ENCODE measurements at regions not wholly inside any gene's neighbourhood (a gene's known extent, or its start where the extent isn't known, plus 50 kb on each side); places are given as distances from the start of the nearest gene placed in this dataset.

DNA sequence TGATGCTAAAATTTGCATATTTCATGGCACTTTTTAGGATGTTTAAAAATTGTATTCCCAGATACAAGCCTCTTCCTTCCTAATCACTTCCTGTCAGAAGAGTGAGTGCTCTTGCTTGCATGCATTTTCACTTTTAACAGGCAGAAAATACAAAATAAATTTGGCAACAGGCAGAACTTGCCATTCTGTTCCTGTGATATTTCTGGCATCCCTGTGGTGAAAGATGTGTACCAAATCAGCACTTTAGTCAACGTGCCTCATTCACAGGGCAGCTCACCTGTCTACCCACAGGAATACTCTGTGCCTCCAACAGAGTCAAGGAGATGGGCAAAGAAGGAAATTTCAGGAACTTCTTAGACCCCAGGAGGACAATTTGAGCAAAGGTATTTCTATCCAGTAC, 360.9 kb downstream of the AKAIN1 start:
- Histone ChIP-seq H3K27ac (no peak overlapping the region), H3K27me3 (no peaks in the 10 kb centered on the region), H3K4me1 (ENCODE audit: low read depth) (no peaks in the 10 kb centered on the region), H3K36me3 (no peaks in the 10 kb centered on the region), H3K9me3 (ENCODE audit: low read depth) (no peaks in the 10 kb centered on the region), H3K4me3 (no peak overlapping the region)
- TF ChIP-seq, protein P1, sequence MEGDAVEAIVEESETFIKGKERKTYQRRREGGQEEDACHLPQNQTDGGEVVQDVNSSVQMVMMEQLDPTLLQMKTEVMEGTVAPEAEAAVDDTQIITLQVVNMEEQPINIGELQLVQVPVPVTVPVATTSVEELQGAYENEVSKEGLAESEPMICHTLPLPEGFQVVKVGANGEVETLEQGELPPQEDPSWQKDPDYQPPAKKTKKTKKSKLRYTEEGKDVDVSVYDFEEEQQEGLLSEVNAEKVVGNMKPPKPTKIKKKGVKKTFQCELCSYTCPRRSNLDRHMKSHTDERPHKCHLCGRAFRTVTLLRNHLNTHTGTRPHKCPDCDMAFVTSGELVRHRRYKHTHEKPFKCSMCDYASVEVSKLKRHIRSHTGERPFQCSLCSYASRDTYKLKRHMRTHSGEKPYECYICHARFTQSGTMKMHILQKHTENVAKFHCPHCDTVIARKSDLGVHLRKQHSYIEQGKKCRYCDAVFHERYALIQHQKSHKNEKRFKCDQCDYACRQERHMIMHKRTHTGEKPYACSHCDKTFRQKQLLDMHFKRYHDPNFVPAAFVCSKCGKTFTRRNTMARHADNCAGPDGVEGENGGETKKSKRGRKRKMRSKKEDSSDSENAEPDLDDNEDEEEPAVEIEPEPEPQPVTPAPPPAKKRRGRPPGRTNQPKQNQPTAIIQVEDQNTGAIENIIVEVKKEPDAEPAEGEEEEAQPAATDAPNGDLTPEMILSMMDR (IDR thresholded peaks at IDR 0.05; ENCODE audit: low read depth, low read length): no peak
- no peak for DNase-seq (ENCODE audit: low read depth in 1 of 2, low spot score in 1 of 2)

DNA sequence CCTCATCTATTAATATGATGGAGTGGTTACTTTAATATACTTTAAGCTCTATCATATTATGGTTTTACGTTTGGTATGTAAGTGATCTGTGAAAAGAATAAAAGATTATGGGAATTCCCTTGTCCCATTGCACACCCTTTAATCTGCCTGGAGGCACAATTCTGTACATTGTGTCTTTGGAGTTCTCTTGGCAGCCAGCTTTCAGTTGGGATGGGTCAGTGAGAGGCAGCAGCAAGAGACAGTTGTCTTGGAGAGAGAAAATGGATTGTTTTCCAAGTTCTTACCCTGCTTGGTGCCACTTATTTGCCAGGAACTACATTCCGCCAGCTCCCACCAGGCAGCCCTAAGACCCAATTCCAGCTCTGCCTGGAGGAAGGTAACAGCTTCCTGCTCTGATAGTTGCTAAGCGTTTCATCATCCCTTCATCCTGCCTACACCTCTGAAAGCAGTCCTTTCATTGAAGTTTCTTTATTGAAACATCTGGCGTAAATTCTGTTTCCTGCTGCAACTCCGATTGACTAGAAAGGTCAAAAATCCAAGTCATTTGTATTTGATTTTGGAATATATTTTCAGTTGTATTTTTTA, 365.2 kb downstream of the AKAIN1 start:
- Histone ChIP-seq H3K9me3 (ENCODE audit: low read depth) (no peaks in the 10 kb centered on the region), H3K27ac (no peak overlapping the region), H3K36me3 (no peaks in the 10 kb centered on the region), H3K4me1 (ENCODE audit: low read depth) (no peaks in the 10 kb centered on the region), H3K27me3 (no peaks in the 10 kb centered on the region), H3K4me3 (no peak overlapping the region)
- TF ChIP-seq, protein P1 (IDR thresholded peaks at IDR 0.05; ENCODE audit: low read depth, low read length): no peak
- no peak for DNase-seq (ENCODE audit: low read depth in 1 of 2, low spot score in 1 of 2)

DNA sequence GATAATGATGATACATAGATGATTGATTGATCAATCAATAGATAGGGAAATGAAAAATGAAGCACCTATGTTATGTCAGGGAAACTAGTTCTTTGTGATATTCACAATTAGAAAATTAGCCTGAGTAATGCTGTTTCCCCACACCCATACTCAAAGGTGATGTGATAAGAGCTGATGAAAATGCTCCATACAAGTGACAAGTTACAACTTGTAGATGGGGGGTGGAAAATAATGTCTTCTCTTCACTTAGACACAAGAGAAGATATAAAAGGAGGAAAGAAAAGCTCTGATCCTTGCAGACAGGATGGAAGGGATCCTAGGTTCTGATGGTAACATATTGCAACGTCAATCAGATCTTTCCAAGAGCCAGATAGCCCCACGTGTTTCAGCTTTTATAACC, 365.9 kb downstream of the AKAIN1 start:
- Histone ChIP-seq H3K9me3 (ENCODE audit: low read depth) (no peaks in the 10 kb centered on the region), H3K27ac (no peak overlapping the region), H3K4me1 (ENCODE audit: low read depth) (no peaks in the 10 kb centered on the region), H3K27me3 (no peaks in the 10 kb centered on the region), H3K4me3 (no peak overlapping the region), H3K36me3 (no peaks in the 10 kb centered on the region)
- DNase-seq (ENCODE audit: low read depth in 1 of 2, low spot score in 1 of 2): no peak
- TF ChIP-seq, protein P1 (IDR thresholded peaks at IDR 0.05; ENCODE audit: low read depth, low read length): no peak

DNA sequence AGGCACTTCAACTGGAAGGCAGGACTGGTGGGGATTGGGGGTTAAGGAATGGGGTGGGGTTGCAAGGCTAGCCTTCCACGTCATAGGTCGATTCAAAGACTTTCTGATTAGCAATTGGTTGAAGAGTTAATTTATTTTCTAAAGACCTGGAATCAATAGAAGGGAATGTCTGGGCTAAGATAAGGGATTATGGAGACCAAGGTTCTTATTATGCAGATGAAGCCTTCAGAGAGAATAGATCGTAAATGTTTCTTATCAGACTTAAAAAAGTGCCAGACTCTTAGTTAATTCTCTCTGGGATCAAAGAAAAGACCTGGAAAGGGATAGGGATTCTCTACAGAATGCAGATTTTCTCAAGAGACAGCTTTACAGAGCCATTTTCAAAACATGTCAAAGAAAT, 368.0 kb upstream of the DLGAP1 start:
- no peaks in the 10 kb centered on the region for H3K4me1 ChIP-seq (ENCODE audit: low read depth)
- DNase-seq (ENCODE audit: low read depth in 1 of 2, low spot score in 1 of 2): no peak
- H3K9me3 ChIP-seq (ENCODE audit: low read depth): no peaks in the 10 kb centered on the region
- H3K27me3 ChIP-seq: no peaks in the 10 kb centered on the region
- H3K36me3 ChIP-seq: no peaks in the 10 kb centered on the region
- TF ChIP-seq, protein P1 (IDR thresholded peaks at IDR 0.05; ENCODE audit: low read depth, low read length): no peak
- no peak overlapping the region for H3K27ac ChIP-seq
- H3K4me3 ChIP-seq: no peak overlapping the region

DNA sequence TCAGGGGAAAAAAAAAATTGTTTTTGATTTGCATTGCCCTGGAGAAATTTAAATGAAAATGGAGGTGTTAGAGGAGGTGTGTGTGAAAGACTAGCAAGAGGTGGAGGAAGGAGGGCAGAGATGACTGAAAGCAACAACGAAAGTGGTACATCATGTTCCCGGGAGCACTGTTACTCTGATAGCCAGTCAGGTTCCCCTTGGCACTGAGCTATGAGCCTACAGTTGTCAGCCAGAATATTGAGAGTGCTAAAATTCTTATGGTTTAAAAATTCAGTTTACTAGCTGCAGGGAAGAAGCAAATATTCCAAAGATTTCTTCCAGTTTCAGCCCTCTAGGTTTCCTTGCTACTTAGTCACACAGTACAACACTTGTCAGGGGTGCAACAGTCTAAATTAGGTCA, 366.7 kb upstream of the DLGAP1 start:
- Histone ChIP-seq H3K4me3 (no peak overlapping the region), H3K4me1 (ENCODE audit: low read depth) (no peaks in the 10 kb centered on the region), H3K27ac (no peak overlapping the region), H3K27me3 (no peaks in the 10 kb centered on the region), H3K9me3 (ENCODE audit: low read depth) (no peaks in the 10 kb centered on the region), H3K36me3 (no peaks in the 10 kb centered on the region)
- TF ChIP-seq, protein P1 (IDR thresholded peaks at IDR 0.05; ENCODE audit: low read depth, low read length): no peak
- no peak for DNase-seq (ENCODE audit: low read depth in 1 of 2, low spot score in 1 of 2)

DNA sequence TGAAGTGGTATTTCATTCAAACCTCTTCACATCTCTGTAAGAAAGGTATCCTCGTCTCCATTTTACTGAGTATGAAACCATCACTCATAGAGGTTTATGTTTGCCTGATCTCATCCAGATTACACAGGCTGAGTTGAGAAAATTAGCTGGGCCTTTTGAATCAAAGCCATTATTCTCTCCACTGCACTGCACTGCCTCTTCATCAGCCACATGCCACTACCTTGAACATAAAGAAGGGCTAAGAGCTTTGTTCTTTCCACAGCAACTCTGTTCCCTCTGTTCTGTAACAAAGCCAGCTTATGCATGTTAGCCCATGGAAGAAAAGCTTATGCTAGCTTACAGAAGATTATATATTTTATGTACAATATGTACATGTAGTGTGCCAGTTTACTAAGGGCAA, 362.6 kb upstream of the DLGAP1 start:
- no peaks in the 10 kb centered on the region for H3K9me3 ChIP-seq (ENCODE audit: low read depth)
- DNase-seq (ENCODE audit: low read depth in 1 of 2, low spot score in 1 of 2): no peak
- H3K4me3 ChIP-seq: no peak overlapping the region
- H3K36me3 ChIP-seq: no peaks in the 10 kb centered on the region
- H3K4me1 ChIP-seq (ENCODE audit: low read depth): no peaks in the 10 kb centered on the region
- H3K27me3 ChIP-seq: no peaks in the 10 kb centered on the region
- TF ChIP-seq, protein P1 (IDR thresholded peaks at IDR 0.05; ENCODE audit: low read depth, low read length): no peak
- no peak overlapping the region for H3K27ac ChIP-seq

Data from cardiac muscle cell (in vitro differentiated cells and primary cell).